ENCODE measurements at regions not wholly inside any gene's neighbourhood (a gene's known extent, or its start where the extent isn't known, plus 50 kb on each side); places are given as distances from the start of the nearest gene placed in this dataset.

DNA sequence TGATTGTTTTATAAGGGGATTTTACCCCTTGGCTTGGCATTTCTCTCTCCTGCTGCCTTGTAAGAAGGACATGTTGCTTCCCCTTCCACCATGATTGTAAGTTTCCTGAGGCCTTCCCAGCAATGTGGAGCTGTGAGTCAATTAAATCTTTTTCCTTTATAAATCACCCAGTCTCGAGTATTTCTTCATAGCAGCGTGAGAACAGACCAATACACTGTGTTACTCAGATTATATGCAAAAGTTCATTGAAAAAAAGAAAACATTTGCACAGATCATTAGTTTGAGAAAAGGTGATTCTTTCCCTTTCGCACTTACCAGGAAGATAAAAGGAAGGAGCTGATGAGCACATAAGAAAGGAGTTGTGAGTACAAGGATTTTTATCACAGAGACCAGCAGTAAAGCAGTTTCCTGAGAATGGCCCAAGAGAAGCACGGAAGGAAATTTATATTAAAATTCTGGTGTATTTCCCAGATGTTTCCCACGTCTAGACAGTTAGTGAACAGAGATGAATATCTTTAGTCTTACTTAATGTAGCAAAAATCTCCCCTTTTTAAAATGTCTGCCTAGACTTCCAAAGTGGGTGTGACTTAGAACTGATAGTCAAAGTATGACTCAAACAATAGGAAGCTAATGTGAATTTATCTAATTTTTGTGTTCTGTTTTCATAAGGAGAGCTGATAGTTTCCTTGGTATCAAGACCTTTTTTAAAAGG, 431.8 kb upstream of the SGCG start:
- TF ChIP-seq, protein P1, sequence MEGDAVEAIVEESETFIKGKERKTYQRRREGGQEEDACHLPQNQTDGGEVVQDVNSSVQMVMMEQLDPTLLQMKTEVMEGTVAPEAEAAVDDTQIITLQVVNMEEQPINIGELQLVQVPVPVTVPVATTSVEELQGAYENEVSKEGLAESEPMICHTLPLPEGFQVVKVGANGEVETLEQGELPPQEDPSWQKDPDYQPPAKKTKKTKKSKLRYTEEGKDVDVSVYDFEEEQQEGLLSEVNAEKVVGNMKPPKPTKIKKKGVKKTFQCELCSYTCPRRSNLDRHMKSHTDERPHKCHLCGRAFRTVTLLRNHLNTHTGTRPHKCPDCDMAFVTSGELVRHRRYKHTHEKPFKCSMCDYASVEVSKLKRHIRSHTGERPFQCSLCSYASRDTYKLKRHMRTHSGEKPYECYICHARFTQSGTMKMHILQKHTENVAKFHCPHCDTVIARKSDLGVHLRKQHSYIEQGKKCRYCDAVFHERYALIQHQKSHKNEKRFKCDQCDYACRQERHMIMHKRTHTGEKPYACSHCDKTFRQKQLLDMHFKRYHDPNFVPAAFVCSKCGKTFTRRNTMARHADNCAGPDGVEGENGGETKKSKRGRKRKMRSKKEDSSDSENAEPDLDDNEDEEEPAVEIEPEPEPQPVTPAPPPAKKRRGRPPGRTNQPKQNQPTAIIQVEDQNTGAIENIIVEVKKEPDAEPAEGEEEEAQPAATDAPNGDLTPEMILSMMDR (IDR thresholded peaks at IDR 0.05): no peak
- TF ChIP-seq EP300 (IDR thresholded peaks at IDR 0.05): no peak
